Stimulated activated naive CD8-positive, alpha-beta T cell treated with anti-CD3 and anti-CD28 coated beads, Interleukin-15, amount 100 ng/mL, for 72 hours (primary cell): ENCODE measurements at regions not wholly inside any gene's neighbourhood (a gene's known extent, or its start where the extent isn't known, plus 50 kb on each side); places are given as distances from the start of the nearest gene placed in this dataset.

Experiments used
- ATAC-seq: fragments of 150-1000 bp; cut with Tn5 transposase; 2 replicates; pipeline ENCODE4 v1.10.0; 2021; ENCODE audit warnings: mild to moderate bottlenecking, moderate library complexity
- DNase-seq, 2 donors: peaks; one replicate each; pipeline ENCODE4 v3.0.0; 2021 to 2022
- H3K27ac Mint-ChIP-seq, 2 donors: one replicate each; pipeline ENCODE4 v1.8.0; 2022; ENCODE audit warnings: mild to moderate bottlenecking in 2 of 2, mixed read lengths in 2 of 2, moderate library complexity in 2 of 2
- H3K27me3 Mint-ChIP-seq: one replicate; pipeline ENCODE4 v1.8.0; 2022; ENCODE audit warnings: mixed read lengths
- H3K4me1 Mint-ChIP-seq: one replicate; pipeline ENCODE4 v1.8.0; 2022; ENCODE audit warnings: mild to moderate bottlenecking, mixed read lengths
- H3K4me3 Mint-ChIP-seq, 2 donors: one replicate each; pipeline ENCODE4 v1.8.0; 2022; ENCODE audit warnings: mild to moderate bottlenecking in 2 of 2, mixed read lengths in 2 of 2, moderate library complexity in 1 of 2
- H3K9me3 Mint-ChIP-seq, 2 donors: one replicate each; pipeline ENCODE4 v1.8.0; 2022; ENCODE audit warnings: mixed read lengths in 2 of 2

DNA sequence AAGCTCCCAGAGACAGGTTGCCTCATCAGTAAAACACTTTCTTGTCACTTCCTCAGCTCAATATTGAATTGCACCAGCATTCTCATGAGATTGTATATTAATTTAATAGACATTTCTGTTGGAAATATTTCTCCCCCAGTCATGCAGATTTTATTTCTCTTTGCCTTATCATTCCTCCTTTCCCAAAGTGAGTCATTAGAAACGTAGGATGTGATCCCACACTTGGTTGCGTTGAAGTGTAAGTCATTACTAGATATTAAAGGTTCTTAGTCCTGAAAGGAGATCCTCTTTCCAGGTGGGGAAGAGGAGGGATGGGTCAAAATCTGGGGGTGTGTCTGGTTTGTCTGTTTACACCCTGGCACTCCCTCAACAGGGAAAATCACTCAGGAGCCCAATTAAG, 438.2 kb downstream of the SLC4A3 start:
- H3K4me3 Mint-ChIP-seq: no peak overlapping the region
- no peak for ATAC-seq
- no peaks in the 10 kb centered on the region for H3K4me1 Mint-ChIP-seq

DNA sequence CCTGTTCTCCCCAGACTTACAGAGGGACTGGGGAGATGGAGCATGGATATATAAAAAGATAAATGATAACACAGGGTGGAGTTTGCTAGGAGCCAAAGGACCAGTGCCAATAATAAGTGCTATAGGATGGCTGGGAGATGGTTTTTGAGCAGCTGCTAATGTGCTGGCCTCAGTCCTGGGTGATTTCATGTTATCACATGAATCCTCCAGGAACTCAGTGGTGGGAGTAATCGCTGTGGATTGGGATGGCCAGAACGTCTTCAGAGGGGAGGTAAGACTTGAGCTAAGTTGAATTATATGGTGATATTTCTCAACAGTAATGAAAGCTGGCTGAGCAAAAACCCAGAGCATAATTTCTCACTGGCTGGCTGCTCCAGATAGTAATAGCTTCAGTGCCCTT, 441.4 kb downstream of the SLC4A3 start:
- Mint-ChIP-seq H3K27me3 (no peaks in the 10 kb centered on the region), H3K4me1 (no peaks in the 10 kb centered on the region), H3K27ac (no peak overlapping the region), H3K4me3 (no peak overlapping the region), H3K9me3 (no peaks in the 10 kb centered on the region)
- no peak for ATAC-seq
- DNase-seq: no peak

More for the DNA sequence above, 438.2 kb downstream of the SLC4A3 start:
- DNase-seq: no peak
- H3K27me3 Mint-ChIP-seq: no peaks in the 10 kb centered on the region
- H3K9me3 Mint-ChIP-seq: no peaks in the 10 kb centered on the region
- no peak overlapping the region for H3K27ac Mint-ChIP-seq

DNA sequence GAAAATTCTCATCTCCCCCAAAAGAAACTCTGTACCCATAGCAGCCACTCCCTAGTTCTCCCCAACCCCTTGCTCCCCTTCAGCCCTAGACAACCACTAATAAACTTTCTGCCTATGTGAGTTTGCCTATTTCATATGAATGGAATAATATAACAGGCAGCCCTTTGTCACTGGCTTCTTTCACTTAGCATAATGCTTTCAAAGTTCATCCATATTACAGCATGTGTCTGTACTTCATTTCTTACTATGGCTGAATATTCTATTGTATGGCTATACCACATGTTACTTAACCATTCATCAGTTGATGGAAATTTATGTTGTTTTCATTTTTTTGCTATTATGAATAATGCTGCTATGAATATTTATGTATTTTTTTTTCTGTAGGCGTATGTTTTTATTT, 442.9 kb downstream of the SLC4A3 start:
- Mint-ChIP-seq H3K27ac (peak overlapping the region in 1 of 2 donors; percentile 19), H3K4me1 (no peaks in the 10 kb centered on the region), H3K27me3 (no peaks in the 10 kb centered on the region), H3K4me3 (no peak overlapping the region), H3K9me3 (no peaks in the 10 kb centered on the region)
- DNase-seq (no peak), ATAC-seq (no peak)

DNA sequence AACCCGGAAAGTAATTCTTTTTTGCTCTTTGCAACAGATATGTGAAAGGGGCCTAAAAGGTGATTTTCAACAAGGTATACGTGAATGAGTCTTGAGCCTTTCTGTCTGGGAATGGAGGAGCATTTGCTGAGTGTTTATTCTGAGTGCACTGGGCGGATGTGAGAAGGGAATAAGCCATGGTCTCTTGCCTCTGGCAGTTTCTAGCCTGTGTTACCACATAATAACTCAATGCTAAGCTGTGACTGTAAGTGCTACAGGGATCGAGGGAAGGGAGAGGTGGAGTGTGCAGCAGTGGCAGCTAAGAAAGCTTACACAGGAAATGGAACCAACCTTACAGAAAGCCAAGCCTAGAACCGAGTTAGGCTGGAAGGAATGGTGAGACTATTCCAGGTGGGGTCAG, 444.3 kb downstream of the SLC4A3 start:
- no peaks in the 10 kb centered on the region for H3K4me1 Mint-ChIP-seq
- H3K27ac Mint-ChIP-seq: no peak overlapping the region
- H3K27me3 Mint-ChIP-seq: no peaks in the 10 kb centered on the region
- H3K9me3 Mint-ChIP-seq: no peaks in the 10 kb centered on the region
- DNase-seq (no peak), ATAC-seq (no peak)
- no peak overlapping the region for H3K4me3 Mint-ChIP-seq

DNA sequence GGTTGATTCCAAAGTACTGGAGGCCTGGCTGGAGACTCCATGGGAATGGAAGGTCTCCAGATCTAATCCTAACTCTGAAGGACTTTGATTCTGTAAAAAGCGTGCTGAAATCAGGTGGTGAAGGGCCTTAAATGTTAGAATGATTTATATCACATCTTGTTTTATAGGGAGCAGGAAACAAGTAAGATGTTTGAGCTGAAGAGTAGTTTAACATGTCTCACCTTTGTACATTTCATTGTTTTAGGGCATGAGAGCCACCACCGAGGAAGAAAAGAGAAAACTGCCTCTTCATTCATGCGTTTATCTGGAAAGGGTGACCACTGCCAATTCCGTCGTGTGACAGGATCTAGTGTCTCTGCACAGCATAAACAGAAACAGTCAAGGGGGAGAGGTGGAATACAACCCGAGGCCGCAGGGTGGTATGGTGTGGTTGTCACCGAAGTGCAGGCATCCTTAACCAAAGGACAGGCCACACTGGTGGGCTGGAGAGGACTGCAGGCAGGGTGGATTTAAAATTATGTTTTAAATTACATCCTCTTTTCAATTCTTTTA, 445.3 kb downstream of the SLC4A3 start:
- Mint-ChIP-seq H3K27me3 (no peaks in the 10 kb centered on the region), H3K9me3 (no peaks in the 10 kb centered on the region), H3K27ac (no peak overlapping the region), H3K4me3 (no peak overlapping the region), H3K4me1 (no peaks in the 10 kb centered on the region)
- ATAC-seq (no peak), DNase-seq (no peak)

DNA sequence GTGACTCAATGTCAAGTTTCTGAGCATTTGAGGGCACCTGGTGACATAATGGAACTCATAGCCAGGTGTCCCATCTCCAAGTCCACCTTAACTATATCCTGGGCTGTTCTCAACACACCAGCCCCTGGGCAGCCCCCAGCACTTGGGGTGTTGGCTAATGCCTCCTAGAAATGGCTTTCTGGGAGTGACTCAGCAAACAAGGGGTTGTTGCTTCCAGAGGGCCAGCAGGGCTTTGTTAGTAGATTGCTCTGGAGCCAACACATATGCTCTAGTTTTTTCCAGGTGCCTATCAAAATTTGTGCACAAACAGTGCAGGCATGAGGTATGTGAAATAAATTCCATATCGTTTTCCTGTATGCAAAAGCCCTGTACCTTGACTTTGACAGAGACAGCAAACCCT, 448.4 kb downstream of the SLC4A3 start:
- no peak overlapping the region for H3K4me3 Mint-ChIP-seq
- DNase-seq: no peak
- H3K27ac Mint-ChIP-seq: no peak overlapping the region
- H3K4me1 Mint-ChIP-seq: no peaks in the 10 kb centered on the region
- no peaks in the 10 kb centered on the region for H3K27me3 Mint-ChIP-seq
- no peak for ATAC-seq
- no peaks in the 10 kb centered on the region for H3K9me3 Mint-ChIP-seq

DNA sequence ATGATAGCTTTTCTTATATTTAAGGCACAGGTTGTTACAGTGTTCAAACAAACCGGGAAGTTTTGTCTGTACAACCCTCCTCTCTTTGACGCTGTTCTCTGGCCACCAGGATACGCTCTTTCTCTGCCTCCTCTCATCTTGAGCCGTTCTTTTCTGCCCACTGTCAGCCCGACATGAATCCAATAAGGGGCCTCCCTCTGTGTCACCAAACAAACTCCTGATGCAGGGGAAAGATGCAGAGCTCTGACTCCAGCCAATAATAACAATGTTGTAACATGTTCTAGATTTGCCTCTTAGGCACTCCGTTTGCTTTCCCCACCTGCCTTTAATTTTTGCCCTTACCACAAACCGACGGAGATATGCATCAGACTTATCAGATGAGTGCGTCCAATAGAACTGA, 449.3 kb downstream of the SLC4A3 start:
- Mint-ChIP-seq H3K4me3 (no peak overlapping the region), H3K27ac (no peak overlapping the region), H3K9me3 (no peaks in the 10 kb centered on the region), H3K4me1 (no peaks in the 10 kb centered on the region), H3K27me3 (no peaks in the 10 kb centered on the region)
- ATAC-seq (no peak), DNase-seq (no peak)

DNA sequence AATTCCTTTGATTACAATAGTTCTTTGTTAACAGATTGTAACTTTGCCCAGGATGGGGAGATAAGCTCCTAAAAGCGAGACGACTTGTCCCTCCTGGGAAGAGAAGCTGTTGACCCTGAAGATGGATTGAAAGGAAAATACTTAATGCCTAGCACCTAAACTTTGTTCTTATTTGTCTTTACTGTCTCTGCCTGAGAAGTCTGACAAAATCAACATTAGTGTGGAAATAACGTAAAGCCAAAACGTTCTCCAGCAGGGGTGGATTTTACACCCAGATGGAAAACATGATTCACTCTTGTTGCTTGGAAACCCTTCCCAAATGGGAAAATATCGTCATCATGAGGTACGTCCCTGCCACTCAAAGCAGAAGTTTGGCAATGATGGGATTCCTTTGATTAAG, 450.1 kb downstream of the SLC4A3 start:
- DNase-seq (no peak), ATAC-seq (no peak)
- no peak overlapping the region for H3K4me3 Mint-ChIP-seq
- no peaks in the 10 kb centered on the region for H3K27me3 Mint-ChIP-seq
- H3K9me3 Mint-ChIP-seq: no peaks in the 10 kb centered on the region
- H3K4me1 Mint-ChIP-seq: no peaks in the 10 kb centered on the region
- no peak overlapping the region for H3K27ac Mint-ChIP-seq

DNA sequence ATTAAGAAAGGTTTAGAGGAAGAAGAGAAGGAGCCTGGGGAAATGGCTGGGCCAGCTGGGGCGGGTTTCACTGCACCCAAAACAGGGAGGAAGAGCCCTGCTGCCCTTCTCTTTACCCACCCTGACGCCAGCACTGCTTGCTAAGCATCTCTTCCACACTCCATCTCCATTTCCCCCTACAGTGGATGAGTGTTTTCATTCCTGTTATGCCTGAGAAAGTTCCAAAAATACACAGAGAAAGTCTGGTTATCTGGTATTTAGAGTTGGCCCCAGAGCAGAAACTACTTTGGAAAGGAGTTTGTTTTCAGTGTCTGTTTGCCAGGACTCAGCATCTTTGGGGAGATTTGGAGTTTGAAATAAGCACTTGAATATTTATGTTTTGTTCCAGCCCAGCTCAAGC, 451.0 kb downstream of the SLC4A3 start:
- Mint-ChIP-seq H3K4me1 (no peaks in the 10 kb centered on the region), H3K27me3 (no peaks in the 10 kb centered on the region), H3K4me3 (no peak overlapping the region), H3K27ac (no peak overlapping the region), H3K9me3 (no peaks in the 10 kb centered on the region)
- DNase-seq (no peak), ATAC-seq (no peak)

DNA sequence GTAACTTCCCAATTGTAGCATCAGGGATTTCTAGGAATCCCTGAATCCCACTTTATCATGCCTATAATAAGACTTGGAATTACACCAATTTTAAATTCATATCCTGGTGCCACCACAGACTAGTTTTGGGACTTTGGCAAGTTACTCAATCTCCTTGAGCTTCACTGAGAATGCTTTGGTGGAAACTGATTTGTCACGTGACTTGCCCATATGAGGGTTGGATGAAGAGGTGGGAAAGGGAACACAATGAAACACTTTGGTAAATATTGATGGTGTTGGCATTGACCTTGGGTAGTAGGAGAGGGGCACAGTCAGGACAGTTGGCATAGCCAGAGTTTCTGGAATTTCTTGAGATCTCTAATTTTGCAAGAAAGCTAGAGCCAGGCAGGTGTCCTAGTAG, 452.2 kb downstream of the SLC4A3 start:
- ATAC-seq: no peak
- no peak overlapping the region for H3K27ac Mint-ChIP-seq
- no peak for DNase-seq
- H3K9me3 Mint-ChIP-seq: peaks cover 0 to 6% of the 10 kb centered on the region in 2 donors
- no peak overlapping the region for H3K4me3 Mint-ChIP-seq
- no peaks in the 10 kb centered on the region for H3K4me1 Mint-ChIP-seq
- no peaks in the 10 kb centered on the region for H3K27me3 Mint-ChIP-seq

DNA sequence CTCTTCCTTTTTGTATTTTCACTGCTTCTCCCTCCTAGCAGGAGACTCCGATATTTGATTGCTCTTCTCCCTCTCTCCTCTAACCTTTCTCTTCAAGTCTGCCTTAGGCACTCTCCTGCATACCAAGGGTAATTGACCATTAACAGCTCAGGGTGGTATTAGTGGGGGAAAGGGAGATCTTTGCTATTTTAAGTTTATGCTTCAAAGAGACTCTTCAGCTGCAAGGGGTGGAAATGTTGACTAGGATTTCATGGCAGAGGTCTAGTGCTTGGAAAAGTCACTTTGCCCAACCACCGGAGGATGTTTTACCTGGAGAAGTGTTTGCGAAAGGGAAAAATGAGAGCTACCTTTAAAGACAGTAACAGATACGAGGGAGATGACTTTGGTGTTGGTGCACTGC, 453.7 kb downstream of the SLC4A3 start:
- DNase-seq: no peak
- H3K27ac Mint-ChIP-seq: no peak overlapping the region
- H3K4me3 Mint-ChIP-seq: no peak overlapping the region
- peaks cover 0 to 6% of the 10 kb centered on the region in 2 donors for H3K9me3 Mint-ChIP-seq
- H3K4me1 Mint-ChIP-seq: no peaks in the 10 kb centered on the region
- no peak for ATAC-seq
- H3K27me3 Mint-ChIP-seq: no peaks in the 10 kb centered on the region

DNA sequence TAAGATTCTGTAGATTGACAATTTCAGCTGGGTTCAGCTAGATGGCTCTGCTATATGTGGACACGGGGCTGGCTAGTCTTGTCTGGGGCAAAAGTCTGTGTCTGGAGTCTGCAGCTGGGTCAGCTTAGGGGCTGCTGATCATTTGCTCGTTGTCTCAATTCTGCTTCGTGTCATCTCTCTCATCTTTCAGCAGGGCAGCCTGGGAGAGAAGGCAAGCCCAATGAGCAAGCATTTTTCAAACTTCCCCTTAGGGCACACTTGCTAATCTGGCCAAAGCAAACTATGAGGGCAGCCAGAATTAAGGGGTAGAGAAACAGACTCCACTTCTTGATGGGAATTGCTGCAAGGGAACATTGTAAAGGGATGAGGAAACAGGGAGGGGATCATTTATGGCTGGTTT, 462.6 kb downstream of the SLC4A3 start:
- DNase-seq (no peak), ATAC-seq (no peak)
- H3K4me3 Mint-ChIP-seq: no peak overlapping the region
- H3K27me3 Mint-ChIP-seq: no peaks in the 10 kb centered on the region
- H3K27ac Mint-ChIP-seq: no peak overlapping the region
- H3K9me3 Mint-ChIP-seq: no peaks in the 10 kb centered on the region
- H3K4me1 Mint-ChIP-seq: no peaks in the 10 kb centered on the region

DNA sequence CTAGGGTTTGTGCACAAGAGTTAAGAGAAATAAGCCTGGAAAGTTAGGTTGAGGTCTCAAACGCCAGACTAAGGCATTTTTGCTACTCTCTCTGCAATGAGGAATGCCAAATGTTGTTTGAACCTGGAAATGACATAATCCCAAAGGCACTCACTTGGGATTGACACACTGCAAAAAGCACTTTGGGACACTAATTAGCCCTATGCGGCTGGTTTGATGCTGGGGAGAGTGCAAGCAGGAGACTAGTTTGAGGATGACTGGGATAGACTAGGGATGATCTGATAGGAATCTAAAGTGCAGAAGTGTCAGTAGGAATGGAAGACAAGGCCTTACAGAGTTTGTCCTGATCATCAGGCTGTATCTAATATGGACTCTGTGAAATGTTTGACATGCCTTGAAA, 469.0 kb downstream of the SLC4A3 start:
- no peaks in the 10 kb centered on the region for H3K4me1 Mint-ChIP-seq
- H3K9me3 Mint-ChIP-seq: no peaks in the 10 kb centered on the region
- ATAC-seq (no peak), DNase-seq (no peak)
- no peaks in the 10 kb centered on the region for H3K27me3 Mint-ChIP-seq
- H3K4me3 Mint-ChIP-seq: no peak overlapping the region
- no peak overlapping the region for H3K27ac Mint-ChIP-seq

DNA sequence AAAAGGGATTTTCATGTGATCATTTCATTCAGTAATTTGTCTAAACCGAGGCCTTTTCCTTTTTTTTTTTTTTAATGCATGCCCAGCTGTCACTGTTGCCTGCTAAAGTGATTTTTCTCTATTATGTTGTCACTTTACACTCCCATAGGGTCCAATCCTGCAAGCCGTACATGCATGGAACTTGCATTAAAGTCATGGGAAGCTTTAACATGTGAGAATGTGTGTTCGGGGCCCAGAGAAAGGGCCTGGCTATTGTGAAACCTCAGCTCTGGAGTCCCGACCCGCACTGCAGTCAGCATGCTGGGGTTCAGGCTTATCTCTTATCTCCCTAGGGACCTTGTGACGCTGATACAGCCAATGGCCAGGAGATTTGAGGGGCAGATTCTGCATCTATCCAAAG, 474.6 kb downstream of the SLC4A3 start:
- Mint-ChIP-seq H3K4me3 (no peak overlapping the region), H3K27me3 (no peaks in the 10 kb centered on the region), H3K9me3 (no peaks in the 10 kb centered on the region), H3K27ac (no peak overlapping the region), H3K4me1 (no peaks in the 10 kb centered on the region)
- ATAC-seq (no peak), DNase-seq (no peak)

DNA sequence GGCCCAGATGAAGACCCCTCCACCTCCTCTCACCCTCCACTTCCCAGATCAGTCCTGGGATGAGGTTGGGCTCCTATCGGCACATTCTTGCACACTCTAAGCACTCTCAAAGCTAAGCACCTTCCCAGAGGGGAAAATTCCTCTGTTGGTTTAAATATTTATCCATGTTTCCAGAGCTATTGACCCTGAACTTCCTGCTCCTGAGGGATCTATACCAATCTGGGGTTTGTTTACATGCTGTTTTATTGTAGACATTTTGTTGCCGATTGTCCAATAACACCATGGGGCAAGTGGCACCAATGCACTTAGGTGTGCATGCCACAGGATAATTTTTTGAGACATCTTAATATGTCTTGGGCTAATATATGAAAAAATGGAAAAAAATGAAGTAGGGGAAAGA, 476.2 kb downstream of the SLC4A3 start:
- DNase-seq: no peak
- ATAC-seq: no peak
- Mint-ChIP-seq H3K27ac (no peak overlapping the region), H3K27me3 (no peaks in the 10 kb centered on the region), H3K4me3 (no peak overlapping the region), H3K4me1 (no peaks in the 10 kb centered on the region), H3K9me3 (no peaks in the 10 kb centered on the region)

DNA sequence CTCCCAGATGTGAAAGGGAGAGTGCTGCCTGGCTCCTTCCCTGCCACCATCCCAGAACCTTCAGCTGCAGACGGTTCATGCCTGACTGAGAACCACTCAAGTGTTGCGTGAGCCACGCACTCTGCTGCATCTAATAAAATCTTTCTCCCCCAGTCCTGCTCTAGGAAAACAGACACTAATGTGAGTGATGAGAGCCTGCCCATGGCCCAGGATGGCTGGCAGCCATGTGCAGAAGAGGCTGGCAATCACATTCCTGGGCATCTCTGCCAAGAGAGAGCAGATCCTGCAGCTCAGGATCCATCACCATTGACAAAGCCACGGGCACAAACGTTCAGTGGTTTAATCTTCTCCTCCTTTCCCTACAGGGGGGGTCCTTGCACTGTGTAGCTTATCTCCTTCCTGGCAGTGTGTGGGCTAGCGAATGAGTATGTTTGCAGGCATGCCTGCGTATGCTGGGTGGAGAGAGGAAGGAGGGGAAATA, 477.5 kb downstream of the SLC4A3 start:
- Mint-ChIP-seq H3K27me3 (no peaks in the 10 kb centered on the region), H3K4me3 (no peak overlapping the region), H3K4me1 (no peaks in the 10 kb centered on the region), H3K27ac (no peak overlapping the region), H3K9me3 (no peaks in the 10 kb centered on the region)
- ATAC-seq: no peak
- DNase-seq: no peak

DNA sequence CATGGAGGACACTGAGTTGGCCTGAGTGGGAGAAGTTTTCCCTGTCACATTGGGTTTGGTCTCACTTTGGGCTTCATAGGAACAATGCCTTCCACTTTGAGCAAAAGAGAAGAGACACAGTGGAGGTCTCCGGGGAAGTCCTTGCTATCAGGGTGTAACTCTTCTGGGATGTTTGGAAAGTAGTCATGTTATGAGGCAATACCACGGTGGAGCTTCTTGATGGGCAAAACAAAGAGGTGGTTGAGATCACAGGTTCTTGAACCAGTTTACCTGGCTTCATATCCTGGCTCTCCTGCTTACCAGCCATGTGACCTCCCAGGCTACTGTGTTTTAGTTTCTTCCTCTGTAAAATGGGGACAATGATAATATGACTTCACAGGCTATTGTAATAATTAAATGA, 478.6 kb downstream of the SLC4A3 start:
- Mint-ChIP-seq H3K27me3 (no peaks in the 10 kb centered on the region), H3K4me1 (no peaks in the 10 kb centered on the region), H3K4me3 (no peak overlapping the region), H3K9me3 (no peaks in the 10 kb centered on the region), H3K27ac (no peak overlapping the region)
- no peak for DNase-seq
- no peak for ATAC-seq
